ENCODE measurements at regions not wholly inside any gene's neighbourhood (a gene's known extent, or its start where the extent isn't known, plus 50 kb on each side); places are given as distances from the start of the nearest gene placed in this dataset.

- DNase-seq: no peak
- no peaks in the 10 kb centered on the region for H3K36me3 ChIP-seq
- H3K27me3 ChIP-seq: peaks cover 4% of the 10 kb centered on the region; the same call in 1 of the 2 replicates
- H3K4me3 ChIP-seq: no peak overlapping the region
- H3K9me3 ChIP-seq (replicated peaks): no peaks in the 10 kb centered on the region
- H3K4me1 ChIP-seq: no peaks in the 10 kb centered on the region
- no peak overlapping the region for H3K27ac ChIP-seq
Observed at GRCh38 chr9:78547831-78548230, 250.9 kb downstream of the PSAT1 start.

GRCh38 chr9:78548670-78549069 is 251.7 kb downstream of the PSAT1 start:
- Histone ChIP-seq H3K27ac (no peak overlapping the region), H3K4me1 (no peaks in the 10 kb centered on the region), H3K36me3 (no peaks in the 10 kb centered on the region), H3K9me3 (replicated peaks) (no peaks in the 10 kb centered on the region), H3K27me3 (peaks cover 4% of the 10 kb centered on the region; the same call in 1 of the 2 replicates), H3K4me3 (no peak overlapping the region)
- no peak for DNase-seq

- H3K4me1 ChIP-seq: no peaks in the 10 kb centered on the region
- H3K27me3 ChIP-seq: no peaks in the 10 kb centered on the region
- H3K36me3 ChIP-seq: no peaks in the 10 kb centered on the region
- no peak for DNase-seq
- H3K4me3 ChIP-seq: no peak overlapping the region
- no peak overlapping the region for H3K27ac ChIP-seq
- H3K9me3 ChIP-seq (replicated peaks): no peaks in the 10 kb centered on the region
Observed at GRCh38 chr9:78549711-78550110, 252.8 kb downstream of the PSAT1 start.

GRCh38 chr9:78552802-78553201 is 255.9 kb downstream of the PSAT1 start:
- DNase-seq: peak in 1 of 2 experiments; percentile 55
- Histone ChIP-seq H3K36me3 (no peaks in the 10 kb centered on the region), H3K4me3 (no peak overlapping the region), H3K27ac (no peak overlapping the region), H3K27me3 (no peaks in the 10 kb centered on the region; the same call in 1 of the 2 replicates), H3K4me1 (no peaks in the 10 kb centered on the region), H3K9me3 (replicated peaks) (no peaks in the 10 kb centered on the region)

GRCh38 chr9:78557540-78557939 is 260.6 kb downstream of the PSAT1 start:
- no peaks in the 10 kb centered on the region for H3K4me1 ChIP-seq
- H3K27ac ChIP-seq: no peak overlapping the region
- no peaks in the 10 kb centered on the region for H3K36me3 ChIP-seq
- no peaks in the 10 kb centered on the region for H3K9me3 ChIP-seq (replicated peaks)
- H3K4me3 ChIP-seq: no peak overlapping the region
- no peak for DNase-seq
- no peaks in the 10 kb centered on the region; the same call in 1 of the 2 replicates for H3K27me3 ChIP-seq

GRCh38 chr9:78559449-78559885 is 262.5 kb downstream of the PSAT1 start:
- H3K27me3 ChIP-seq: no peaks in the 10 kb centered on the region; the same call in 1 of the 2 replicates
- H3K9me3 ChIP-seq (replicated peaks): no peaks in the 10 kb centered on the region
- no peaks in the 10 kb centered on the region for H3K36me3 ChIP-seq
- no peak overlapping the region for H3K4me3 ChIP-seq
- H3K27ac ChIP-seq: no peak overlapping the region
- DNase-seq: no peak
- H3K4me1 ChIP-seq: no peaks in the 10 kb centered on the region

GRCh38 chr9:78562021-78562420 is 265.1 kb downstream of the PSAT1 start:
- Histone ChIP-seq H3K4me1 (no peaks in the 10 kb centered on the region), H3K27me3 (peaks cover 4% of the 10 kb centered on the region; the same call in 1 of the 2 replicates)
- no peak for DNase-seq

GRCh38 chr9:78563269-78563668 is 266.3 kb downstream of the PSAT1 start:
- Histone ChIP-seq H3K27ac (no peak overlapping the region), H3K4me1 (no peaks in the 10 kb centered on the region), H3K9me3 (replicated peaks) (no peaks in the 10 kb centered on the region), H3K36me3 (no peaks in the 10 kb centered on the region), H3K27me3 (peaks cover 4% of the 10 kb centered on the region; the same call in 1 of the 2 replicates), H3K4me3 (no peak overlapping the region)
- DNase-seq: no peak

More at GRCh38 chr9:78562021-78562420, 265.1 kb downstream of the PSAT1 start:
- Histone ChIP-seq H3K36me3 (no peaks in the 10 kb centered on the region), H3K4me3 (no peak overlapping the region), H3K9me3 (replicated peaks) (no peaks in the 10 kb centered on the region), H3K27ac (no peak overlapping the region)

- Histone ChIP-seq H3K36me3 (no peaks in the 10 kb centered on the region), H3K27ac (no peak overlapping the region), H3K4me3 (no peak overlapping the region), H3K9me3 (replicated peaks) (no peaks in the 10 kb centered on the region), H3K27me3 (peaks cover 4% of the 10 kb centered on the region; the same call in 1 of the 2 replicates), H3K4me1 (no peaks in the 10 kb centered on the region)
- no peak for DNase-seq
Observed at GRCh38 chr9:78565481-78565880, 268.6 kb downstream of the PSAT1 start.

GRCh38 chr9:78566521-78566920 is 269.6 kb downstream of the PSAT1 start:
- no peak overlapping the region for H3K27ac ChIP-seq

GRCh38 chr9:78566948-78567675 is 270.2 kb downstream of the PSAT1 start:
- Histone ChIP-seq H3K27me3 (peaks cover 4% of the 10 kb centered on the region; the same call in 1 of the 2 replicates), H3K4me3 (no peak overlapping the region), H3K36me3 (no peaks in the 10 kb centered on the region), H3K27ac (no peak overlapping the region), H3K9me3 (replicated peaks) (no peaks in the 10 kb centered on the region), H3K4me1 (no peaks in the 10 kb centered on the region)
- no peak for DNase-seq

More at GRCh38 chr9:78566521-78566920, 269.6 kb downstream of the PSAT1 start:
- Histone ChIP-seq H3K36me3 (no peaks in the 10 kb centered on the region), H3K9me3 (replicated peaks) (no peaks in the 10 kb centered on the region), H3K4me1 (no peaks in the 10 kb centered on the region), H3K27me3 (peaks cover 4% of the 10 kb centered on the region; the same call in 1 of the 2 replicates), H3K4me3 (no peak overlapping the region)
- DNase-seq: no peak

- peaks cover 4% of the 10 kb centered on the region; the same call in 1 of the 2 replicates for H3K27me3 ChIP-seq
- H3K36me3 ChIP-seq: no peaks in the 10 kb centered on the region
- H3K4me3 ChIP-seq: no peak overlapping the region
- no peaks in the 10 kb centered on the region for H3K9me3 ChIP-seq (replicated peaks)
- H3K27ac ChIP-seq: no peak overlapping the region
- DNase-seq: no peak
- H3K4me1 ChIP-seq: no peaks in the 10 kb centered on the region
Observed at GRCh38 chr9:78567693-78568092, 270.8 kb downstream of the PSAT1 start.

GRCh38 chr9:78568774-78569173 is 271.8 kb downstream of the PSAT1 start:
- no peak overlapping the region for H3K4me3 ChIP-seq
- no peak for DNase-seq
- no peaks in the 10 kb centered on the region for H3K4me1 ChIP-seq
- no peak overlapping the region for H3K27ac ChIP-seq
- H3K9me3 ChIP-seq (replicated peaks): no peaks in the 10 kb centered on the region
- H3K36me3 ChIP-seq: no peaks in the 10 kb centered on the region
- H3K27me3 ChIP-seq: peaks cover 4% of the 10 kb centered on the region; the same call in 1 of the 2 replicates

- DNase-seq: no peak
- no peaks in the 10 kb centered on the region for H3K36me3 ChIP-seq
- no peaks in the 10 kb centered on the region for H3K4me1 ChIP-seq
- no peak overlapping the region for H3K27ac ChIP-seq
- H3K9me3 ChIP-seq (replicated peaks): no peaks in the 10 kb centered on the region
- no peak overlapping the region for H3K4me3 ChIP-seq
- H3K27me3 ChIP-seq: no peaks in the 10 kb centered on the region
Observed at GRCh38 chr9:78572266-78572665, 275.3 kb downstream of the PSAT1 start.

GRCh38 chr9:78573205-78573604 is 276.3 kb downstream of the PSAT1 start:
- Histone ChIP-seq H3K27me3 (no peaks in the 10 kb centered on the region), H3K4me3 (no peak overlapping the region), H3K36me3 (no peaks in the 10 kb centered on the region), H3K4me1 (no peaks in the 10 kb centered on the region), H3K9me3 (replicated peaks) (no peaks in the 10 kb centered on the region), H3K27ac (no peak overlapping the region)
- no peak for DNase-seq

- DNase-seq: no peak
- no peaks in the 10 kb centered on the region for H3K4me1 ChIP-seq
- H3K9me3 ChIP-seq (replicated peaks): no peaks in the 10 kb centered on the region
- no peak overlapping the region for H3K4me3 ChIP-seq
- H3K27me3 ChIP-seq: no peaks in the 10 kb centered on the region
- H3K27ac ChIP-seq: no peak overlapping the region
- no peaks in the 10 kb centered on the region for H3K36me3 ChIP-seq
Observed at GRCh38 chr9:78573669-78574068, 276.7 kb downstream of the PSAT1 start.
